KMS-11 (cell line): ENCODE measurements at regions not wholly inside any gene's neighbourhood (a gene's known extent, or its start where the extent isn't known, plus 50 kb on each side); places are given as distances from the start of the nearest gene placed in this dataset.

Experiments
- H2AFZ ChIP-seq: fragments of 200-600 bp; sonication (generic); 2 replicates; pipeline ENCODE4 v1.6.1; 2016; ENCODE audit warnings: antibody characterized with exemption, mixed run types, low read depth
- H3K27ac ChIP-seq: fragments of 200-600 bp; sonication (generic); 2 replicates; pipeline ENCODE4 v1.6.1; 2016; ENCODE audit warnings: mild to moderate bottlenecking, mixed run types
- H3K27me3 ChIP-seq: fragments of 200-600 bp; sonication (generic); 2 replicates; pipeline ENCODE4 v1.6.1; 2017; ENCODE audit warnings: mild to moderate bottlenecking, low read depth, mixed run types, moderate library complexity; ENCODE audit not compliant: insufficient read depth
- H3K36me3 ChIP-seq: fragments of 200-600 bp; sonication (generic); 2 replicates; pipeline ENCODE4 v1.6.1; 2017; ENCODE audit warnings: mild to moderate bottlenecking, mixed run types; ENCODE audit not compliant: insufficient read depth
- H3K4me1 ChIP-seq: fragments of 200-600 bp; sonication (generic); 2 replicates; pipeline ENCODE4 v1.6.1; 2016; ENCODE audit warnings: mild to moderate bottlenecking, low read depth, mixed run types; ENCODE audit not compliant: poor library complexity, severe bottlenecking
- H3K4me2 ChIP-seq: fragments of 200-600 bp; sonication (generic); 2 replicates; pipeline ENCODE4 v1.7.0; 2016; ENCODE audit warnings: mild to moderate bottlenecking, mixed run types
- H3K4me3 ChIP-seq: fragments of 200-600 bp; sonication (generic); IDR thresholded peaks from 2 replicates; pipeline ENCODE4 v1.6.1; 2017; ENCODE audit warnings: low read depth, low read length, mixed read lengths; ENCODE audit not compliant: insufficient read depth
- H3K79me2 ChIP-seq: fragments of 200-600 bp; sonication (generic); 2 replicates; pipeline ENCODE4 v1.6.1; 2016; ENCODE audit warnings: low read depth, mixed run types; ENCODE audit not compliant: insufficient read depth
- H3K9ac ChIP-seq: fragments of 200-600 bp; sonication (generic); 2 replicates; pipeline ENCODE4 v1.6.1; 2016; ENCODE audit warnings: mild to moderate bottlenecking, mixed run types
- H4K20me1 ChIP-seq: fragments of 200-600 bp; sonication (generic); 2 replicates; pipeline ENCODE4 v1.6.1; 2016; ENCODE audit warnings: mild to moderate bottlenecking, mixed run types; ENCODE audit not compliant: insufficient read depth
- CTCF ChIP-seq: fragments of 200-600 bp; sonication (generic); conservative IDR thresholded peaks from 2 replicates; pipeline ENCODE4 v1.6.1; 2017; ENCODE audit warnings: low read depth, mild to moderate bottlenecking, antibody characterized with exemption, low read length, moderate library complexity, mixed read lengths

- H3K4me1 ChIP-seq: no peaks in the 10 kb centered on the region
- H3K36me3 ChIP-seq: no peaks in the 10 kb centered on the region
- H3K4me2 ChIP-seq: no peak overlapping the region
- no peak overlapping the region for H2AFZ ChIP-seq
- H3K79me2 ChIP-seq: no peaks in the 10 kb centered on the region
- no peaks in the 10 kb centered on the region for H3K27me3 ChIP-seq
- no peak overlapping the region for H3K4me3 ChIP-seq
- H3K9ac ChIP-seq: no peak overlapping the region
- no peak for TF ChIP-seq CTCF
- H3K27ac ChIP-seq: no peak overlapping the region
- no peaks in the 10 kb centered on the region for H4K20me1 ChIP-seq
These were observed 245.7 kb downstream of the LOXHD1 start for GRCh38 chr18:46411191-46411828.

- H3K36me3 ChIP-seq: no peaks in the 10 kb centered on the region
- H3K9ac ChIP-seq: no peak overlapping the region
- H3K4me2 ChIP-seq: no peak overlapping the region
- H3K79me2 ChIP-seq: no peaks in the 10 kb centered on the region
- no peaks in the 10 kb centered on the region for H4K20me1 ChIP-seq
- no peak for TF ChIP-seq CTCF
- no peak overlapping the region for H2AFZ ChIP-seq
- no peaks in the 10 kb centered on the region for H3K27me3 ChIP-seq
- H3K4me3 ChIP-seq: no peak overlapping the region
- no peaks in the 10 kb centered on the region for H3K4me1 ChIP-seq
- H3K27ac ChIP-seq: no peak overlapping the region
These were observed 244.9 kb downstream of the LOXHD1 start for GRCh38 chr18:46411867-46412690.

DNA sequence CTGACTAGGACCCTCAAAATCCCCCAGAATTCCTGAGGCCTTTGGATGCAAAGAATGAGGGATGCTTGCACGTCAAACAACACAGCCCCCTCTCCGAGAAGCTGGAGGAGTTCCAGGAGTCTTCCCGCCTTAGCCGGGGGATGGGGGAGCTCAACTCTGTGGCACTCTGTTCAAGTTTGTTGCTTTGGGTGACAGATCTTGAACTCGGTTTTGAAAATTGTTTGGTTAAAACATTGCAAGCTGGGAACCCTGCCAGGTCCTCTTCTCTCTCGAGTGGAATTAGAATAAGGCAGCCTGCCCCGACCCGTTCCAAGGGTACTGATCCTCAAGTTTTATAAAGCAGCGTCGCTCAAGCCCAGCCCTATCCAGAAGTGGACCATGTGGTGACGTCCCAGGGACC, 244.1 kb downstream of the LOXHD1 start:
- Histone ChIP-seq H2AFZ (no peak overlapping the region), H3K4me2 (no peak overlapping the region), H3K27ac (no peak overlapping the region), H3K4me3 (no peak overlapping the region), H3K27me3 (no peaks in the 10 kb centered on the region), H4K20me1 (no peaks in the 10 kb centered on the region), H3K36me3 (no peaks in the 10 kb centered on the region), H3K9ac (no peak overlapping the region), H3K4me1 (no peaks in the 10 kb centered on the region), H3K79me2 (no peaks in the 10 kb centered on the region)
- no peak for TF ChIP-seq CTCF

GRCh38 chr18:46413684-46414083, 243.3 kb downstream of the LOXHD1 start:
- Histone ChIP-seq H4K20me1 (no peaks in the 10 kb centered on the region), H3K27me3 (no peaks in the 10 kb centered on the region), H3K27ac (no peak overlapping the region), H3K4me2 (no peak overlapping the region), H3K9ac (no peak overlapping the region), H3K4me1 (no peaks in the 10 kb centered on the region), H3K4me3 (no peak overlapping the region), H2AFZ (no peak overlapping the region), H3K79me2 (no peaks in the 10 kb centered on the region), H3K36me3 (no peaks in the 10 kb centered on the region)
- TF ChIP-seq CTCF: no peak
